HCT116 (cell line): ENCODE measurements at regions not wholly inside any gene's neighbourhood (a gene's known extent, or its start where the extent isn't known, plus 50 kb on each side); places are given as distances from the start of the nearest gene placed in this dataset.

Experiments used
- ATAC-seq: fragments of 200-7000 bp; cut with Tn5 transposase; 2 replicates; pipeline ENCODE4 v1.9.1; 2020; ENCODE audit warnings: mild to moderate bottlenecking, moderate library complexity
- BruUV-seq: library from RNA; stranded (reverse); fragments of 400-500 nt; replicated peaks from 2 replicates; lab custom pipeline; 2021; lab: Mats Ljungman, UMichigan
- CTCF ChIA-PET: fragments of 300-600 bp; sonication (Branson Sonifier 250); formaldehyde crosslinking; loops from one replicate; lab custom pipeline; 2021; ENCODE audit warnings: antibody characterized with exemption; lab: Charles Lee
- POLR2A ChIA-PET: fragments of 300-600, 350-600 bp; sonication (Branson Sonifier 250); formaldehyde crosslinking; loops from one replicate; lab custom pipeline; 2021; ENCODE audit warnings: antibody characterized with exemption; lab: Charles Lee
- RAD21 ChIA-PET, 2 experiments: fragments of 300-600 bp; sonication (Branson Sonifier 250); formaldehyde crosslinking; loops; one replicate each; lab custom pipeline; 2023; ENCODE audit warnings: low total read pairs in 2 of 2; ENCODE audit not compliant: uncharacterized antibody in 2 of 2, unreplicated experiment in 2 of 2, low non-redundant PET in 1 of 2; lab: Charles Lee
- DNase-seq: peaks from one replicate; pipeline ENCODE4 v3.0.0-alpha.2; 2010; ENCODE audit warnings: low read depth, low spot score
- H2AFZ ChIP-seq: fragments of 200-600 bp; shearing (Covaris generic), sonication (generic); 2 replicates; pipeline ENCODE4 v1.6.1; 2017; ENCODE audit warnings: low read depth, mixed run types, mixed read lengths, antibody characterized with exemption, low read length; ENCODE audit not compliant: poor library complexity, severe bottlenecking
- H3K27ac ChIP-seq: 2 replicates; pipeline ENCODE4 v1.5.1; 2012; ENCODE audit warnings: low read depth, low read length
- H3K27me3 ChIP-seq: fragments of 200-600 bp; sonication (generic); 2 replicates; pipeline ENCODE4 v1.6.1; 2016; ENCODE audit warnings: mixed run types, low read length, mixed read lengths; ENCODE audit not compliant: insufficient read depth
- H3K36me3 ChIP-seq, 2 experiments: fragments of 200-500 bp in 1 of 2; fragments of 200-600 bp in 1 of 2; sonication (Bioruptor generic) in 1 of 2; sonication (generic) in 1 of 2; 2 replicates each; pipeline versions ENCODE4 v1.5.1 to v1.6.1; 2014 to 2016; ENCODE audit warnings: low read length in 2 of 2, inconsistent platforms in 1 of 2, mixed read lengths in 1 of 2, mixed run types in 1 of 2; ENCODE audit not compliant: insufficient read depth in 2 of 2, control insufficient read depth in 1 of 2
- H3K4me1 ChIP-seq, 2 experiments: fragments of 200-600 bp in 1 of 2; sonication (generic) in 1 of 2; 2 replicates each; pipeline versions ENCODE4 v1.5.1 to v1.6.1; 2012 to 2017; ENCODE audit warnings: low read length in 2 of 2, inconsistent platforms in 1 of 2, mild to moderate bottlenecking in 1 of 2, mixed read lengths in 1 of 2, mixed run types in 1 of 2, moderate library complexity in 1 of 2; ENCODE audit not compliant: insufficient read depth in 2 of 2, control insufficient read depth in 1 of 2
- H3K4me2 ChIP-seq: fragments of 200-600 bp; sonication (generic); 2 replicates; pipeline ENCODE4 v1.6.1; 2017; ENCODE audit warnings: mixed run types, low read length, mixed read lengths
- H3K4me3 ChIP-seq, 2 experiments: fragments of 200-600 bp in 1 of 2; sonication (generic) in 1 of 2; replicated peaks in 1 of 2; 2 replicates each; pipeline ENCODE4 v1.5.1; 2011 to 2016; ENCODE audit warnings: low read length in 2 of 2, control low read depth in 1 of 2, low read depth in 1 of 2, mild to moderate bottlenecking in 1 of 2, mixed read lengths in 1 of 2, mixed run types in 1 of 2
- H3K79me2 ChIP-seq: fragments of 200-600 bp; sonication (generic); 2 replicates; pipeline ENCODE4 v1.6.1; 2017; ENCODE audit warnings: mild to moderate bottlenecking, mixed run types, low read length, moderate library complexity, mixed read lengths; ENCODE audit not compliant: insufficient read depth
- H3K9ac ChIP-seq: fragments of 200-600 bp; sonication (generic); 2 replicates; pipeline ENCODE4 v1.6.1; 2016; ENCODE audit warnings: low read length, mixed read lengths
- H3K9me2 ChIP-seq: fragments of 200-600 bp; sonication (generic), shearing (Covaris generic); 2 replicates; pipeline ENCODE4 v1.6.1; 2017; ENCODE audit warnings: mixed run types, mild to moderate bottlenecking, moderate library complexity; ENCODE audit not compliant: insufficient read depth
- H3K9me3 ChIP-seq, 2 experiments: fragments of 200-500 bp in 1 of 2; fragments of 200-600 bp in 1 of 2; sonication (Bioruptor generic) in 1 of 2; sonication (generic) in 1 of 2; 2 replicates each; pipeline ENCODE4 v1.6.1; 2014 to 2017; ENCODE audit warnings: low read length in 2 of 2, mixed read lengths in 2 of 2, inconsistent platforms in 1 of 2, low read depth in 1 of 2, mild to moderate bottlenecking in 1 of 2, mixed run types in 1 of 2, moderate library complexity in 1 of 2; ENCODE audit not compliant: control insufficient read depth in 1 of 2, insufficient read depth in 1 of 2
- H4K20me1 ChIP-seq: fragments of 200-600 bp; sonication (generic), shearing (Covaris generic); 2 replicates; pipeline ENCODE4 v1.6.1; 2017; ENCODE audit warnings: mixed run types, mild to moderate bottlenecking, moderate library complexity; ENCODE audit not compliant: insufficient read depth
- ATF3 ChIP-seq: IDR thresholded peaks from 2 replicates; pipeline ENCODE4 v1.6.1; 2012
- CBX3 ChIP-seq: IDR thresholded peaks from 2 replicates; pipeline ENCODE4 v1.6.1; 2012; ENCODE audit warnings: low read depth
- CEBPB ChIP-seq: IDR thresholded peaks from 2 replicates; pipeline ENCODE4 v1.6.1; 2012; ENCODE audit warnings: low read depth
- EGR1 ChIP-seq: IDR thresholded peaks from 2 replicates; pipeline ENCODE4 v1.6.1; 2012; ENCODE audit warnings: low read depth
- ELF1 ChIP-seq: IDR thresholded peaks from 2 replicates; pipeline ENCODE4 v1.6.1; 2012; ENCODE audit warnings: low read depth, borderline replicate concordance
- EZH2phosphoT487 ChIP-seq: fragments of 200-600 bp; IDR thresholded peaks from 2 replicates; pipeline ENCODE4 v1.6.1; 2018; ENCODE audit warnings: antibody characterized with exemption, borderline replicate concordance
- FOSL1 ChIP-seq: IDR thresholded peaks from 2 replicates; pipeline ENCODE4 v1.6.1; 2012; ENCODE audit warnings: low read depth
- JUND ChIP-seq: IDR thresholded peaks from 2 replicates; pipeline ENCODE4 v1.6.1; 2012
- MAX ChIP-seq: IDR thresholded peaks from 2 replicates; pipeline ENCODE4 v1.6.1; 2012
- POLR2AphosphoS5 ChIP-seq: IDR thresholded peaks from 2 replicates; pipeline ENCODE4 v1.6.1; 2011; ENCODE audit warnings: mild to moderate bottlenecking, low read depth, low read length, moderate library complexity
- RAD21 ChIP-seq: IDR thresholded peaks from 2 replicates; pipeline ENCODE4 v1.6.1; 2012; ENCODE audit warnings: low read depth, mild to moderate bottlenecking
- REST ChIP-seq: IDR thresholded peaks from 2 replicates; pipeline ENCODE4 v1.6.1; 2012; ENCODE audit warnings: low read depth
- SIN3A ChIP-seq: IDR thresholded peaks from 2 replicates; pipeline ENCODE4 v1.6.1; 2012; ENCODE audit warnings: low read depth
- SP1 ChIP-seq: IDR thresholded peaks from 2 replicates; pipeline ENCODE4 v1.6.1; 2012; ENCODE audit warnings: low read depth
- TCF7L2 ChIP-seq: IDR thresholded peaks from 2 replicates; pipeline ENCODE4 v1.7.0; 2011; ENCODE audit warnings: borderline replicate concordance, inconsistent platforms; ENCODE audit not compliant: insufficient read depth, insufficient read length; ENCODE audit errors: extremely low read depth
- ZBTB33 ChIP-seq: IDR thresholded peaks from 2 replicates; pipeline ENCODE4 v1.6.1; 2011; ENCODE audit warnings: mild to moderate bottlenecking, low read length, moderate library complexity; ENCODE audit not compliant: insufficient replicate concordance; ENCODE audit errors: extremely low read depth
- ZFX ChIP-seq: fragments of 450-650 bp; IDR thresholded peaks from 2 replicates; pipeline ENCODE4 v1.6.1; 2017
- ZNF274 ChIP-seq: fragments of 200-500 bp; sonication (Bioruptor generic); IDR thresholded peaks from 2 replicates; pipeline ENCODE4 v1.6.1; 2014; ENCODE audit warnings: mild to moderate bottlenecking, low read depth, low read length, inconsistent platforms
- intact Hi-C: fragments of 100-400 bp; cut with micrococcal nuclease; formaldehyde crosslinking; loops from 2 replicates; pipeline ENCODE4 v1.10.0; 2022

GRCh38 chr10:30792025-30792424 is 162.5 kb upstream of the LYZL2 start:
- H3K4me3 ChIP-seq, result no peak overlapping the region
- TF ChIP-seq TCF7L2 (no peak), ELF1 (no peak), FOSL1 (no peak), JUND (no peak), ZFX (no peak), SIN3A (no peak), CBX3 (no peak), POLR2AphosphoS5 (no peak)
- no peaks in the 10 kb centered on the region for H3K27me3 ChIP-seq
- no peaks in the 10 kb centered on the region for H3K9me3 ChIP-seq
- H3K4me1 ChIP-seq, result no peaks in the 10 kb centered on the region
- H3K36me3 ChIP-seq, result no peaks in the 10 kb centered on the region
- H3K9ac ChIP-seq, result no peak overlapping the region
- RAD21 ChIA-PET, result no interaction called here
- H3K9me2 ChIP-seq, result no peaks in the 10 kb centered on the region
- no peak for DNase-seq
- ATAC-seq, result no peak
- no peak overlapping the region for H3K4me2 ChIP-seq
- no peak overlapping the region for H2AFZ ChIP-seq
- POLR2A ChIA-PET, result no interaction called here
- no peaks in the 10 kb centered on the region for H4K20me1 ChIP-seq
- BruUV-seq, result no TSS peak
- intact Hi-C loops, result no loop called here
- CTCF ChIA-PET, result no interaction called here
- no peak overlapping the region for H3K27ac ChIP-seq
- no peaks in the 10 kb centered on the region for H3K79me2 ChIP-seq

- no peaks in the 10 kb centered on the region for H3K4me1 ChIP-seq
- no peaks in the 10 kb centered on the region for H3K9me2 ChIP-seq
- BruUV-seq, result no TSS peak
- RAD21 ChIA-PET, result no interaction called here
- ATAC-seq (no peak), DNase-seq (no peak)
- H3K9ac ChIP-seq, result no peak overlapping the region
- H3K27me3 ChIP-seq, result no peaks in the 10 kb centered on the region
- H2AFZ ChIP-seq, result no peak overlapping the region
- POLR2A ChIA-PET, result no interaction called here
- intact Hi-C loops, result no loop called here
- CTCF ChIA-PET, result no interaction called here
- no peak overlapping the region for H3K4me2 ChIP-seq
- no peak overlapping the region for H3K4me3 ChIP-seq
- no peaks in the 10 kb centered on the region for H4K20me1 ChIP-seq
- H3K79me2 ChIP-seq, result no peaks in the 10 kb centered on the region
- H3K27ac ChIP-seq, result no peak overlapping the region
- no peaks in the 10 kb centered on the region for H3K9me3 ChIP-seq
- H3K36me3 ChIP-seq, result no peaks in the 10 kb centered on the region
- TF ChIP-seq ZNF274, result no peak
- no peak for TF ChIP-seq SP1
- no peak for TF ChIP-seq SIN3A
- no peak for TF ChIP-seq EGR1
- no peak for TF ChIP-seq CEBPB
- TF ChIP-seq ZFX, result no peak
- no peak for TF ChIP-seq POLR2AphosphoS5
- TF ChIP-seq EZH2phosphoT487, result no peak
- TF ChIP-seq REST, result no peak
- no peak for TF ChIP-seq MAX
- no peak for TF ChIP-seq ATF3
- TF ChIP-seq RAD21, result no peak
- TF ChIP-seq ZBTB33, result no peak
These were observed 161.7 kb upstream of the LYZL2 start for GRCh38 chr10:30791197-30791611.
